WTC11 (cell line): ENCODE measurements at regions not wholly inside any gene's neighbourhood (a gene's known extent, or its start where the extent isn't known, plus 50 kb on each side); places are given as distances from the start of the nearest gene placed in this dataset.

ENCODE experiments used
- E2F1 ChIP-seq: sonication (generic); formaldehyde crosslinking; IDR thresholded peaks from 2 replicates; pipeline ENCODE4 v1.8.0; 2022; ENCODE audit warnings: mild to moderate bottlenecking, missing genetic modification reagents
- KAT7 ChIP-seq: sonication (generic); formaldehyde crosslinking; IDR thresholded peaks from 2 replicates; pipeline ENCODE4 v1.8.1; 2023; ENCODE audit warnings: missing genetic modification reagents, mild to moderate bottlenecking, borderline replicate concordance
- SOX15 ChIP-seq: fragments of 250-450 bp; sonication (Bioruptor Pico); IDR thresholded peaks from 2 replicates; pipeline ENCODE4 v1.9.0; 2021; ENCODE audit warnings: mild to moderate bottlenecking
- USF1 ChIP-seq: sonication (generic); formaldehyde crosslinking; IDR thresholded peaks from 2 replicates; pipeline ENCODE4 v1.8.0; 2022; ENCODE audit warnings: mild to moderate bottlenecking, missing genetic modification reagents
- TF ChIP-seq, protein P1 (sequence below): fragments of 200-600 bp; IDR thresholded peaks from 2 replicates; pipeline ENCODE4 v1.8.0; 2022; ENCODE audit warnings: antibody characterized with exemption
- TF ChIP-seq, protein P2 (sequence below): sonication (generic); formaldehyde crosslinking; IDR thresholded peaks from 2 replicates; pipeline ENCODE4 v1.8.1; 2023; ENCODE audit warnings: mild to moderate bottlenecking, missing genetic modification reagents
- TF ChIP-seq, protein P3 (sequence below): sonication (generic); formaldehyde crosslinking; IDR thresholded peaks from 2 replicates; pipeline ENCODE4 v1.8.0; 2022; ENCODE audit warnings: mild to moderate bottlenecking, missing genetic modification reagents
- TF ChIP-seq, protein P4 (sequence below): sonication (generic); formaldehyde crosslinking; IDR thresholded peaks from 2 replicates; pipeline ENCODE4 v1.8.1; 2022; ENCODE audit warnings: low read depth, mild to moderate bottlenecking, moderate library complexity, missing genetic modification reagents, borderline replicate concordance

DNA sequence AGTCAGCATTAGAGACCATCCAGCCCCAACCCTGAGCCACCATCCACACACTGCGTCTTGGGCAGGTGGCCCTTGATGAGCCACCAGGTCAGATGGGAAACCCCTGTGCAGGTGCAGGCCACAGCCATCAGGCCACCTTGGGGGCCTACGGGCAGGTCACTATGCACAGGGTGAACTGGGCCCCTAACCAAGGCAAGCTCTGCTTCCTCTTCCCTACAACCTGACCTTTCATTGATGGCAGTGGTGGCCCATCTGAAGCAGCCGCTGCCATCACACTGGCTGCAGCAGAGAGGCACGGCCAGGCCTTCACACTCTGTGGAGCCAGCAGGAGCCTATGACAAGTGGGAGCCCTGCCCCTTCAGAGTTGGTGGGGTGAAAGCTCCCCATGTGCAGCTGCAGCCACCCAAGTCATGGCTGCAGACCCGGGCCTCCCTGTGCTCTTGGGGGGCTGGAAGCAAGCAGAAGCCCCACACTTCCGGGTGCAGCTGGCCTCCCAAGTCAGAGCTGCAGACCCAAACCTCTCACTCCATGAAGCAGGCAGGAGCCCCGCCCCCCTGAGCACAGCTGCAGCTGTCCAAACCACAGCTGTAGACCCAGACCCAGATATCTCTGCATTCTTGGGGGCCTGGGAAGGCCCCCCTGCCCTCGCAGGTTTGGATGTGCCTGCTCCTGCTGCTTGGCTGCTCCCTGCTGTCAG, 681.5 kb downstream of the MATN1 start:
- TF ChIP-seq, protein P1, sequence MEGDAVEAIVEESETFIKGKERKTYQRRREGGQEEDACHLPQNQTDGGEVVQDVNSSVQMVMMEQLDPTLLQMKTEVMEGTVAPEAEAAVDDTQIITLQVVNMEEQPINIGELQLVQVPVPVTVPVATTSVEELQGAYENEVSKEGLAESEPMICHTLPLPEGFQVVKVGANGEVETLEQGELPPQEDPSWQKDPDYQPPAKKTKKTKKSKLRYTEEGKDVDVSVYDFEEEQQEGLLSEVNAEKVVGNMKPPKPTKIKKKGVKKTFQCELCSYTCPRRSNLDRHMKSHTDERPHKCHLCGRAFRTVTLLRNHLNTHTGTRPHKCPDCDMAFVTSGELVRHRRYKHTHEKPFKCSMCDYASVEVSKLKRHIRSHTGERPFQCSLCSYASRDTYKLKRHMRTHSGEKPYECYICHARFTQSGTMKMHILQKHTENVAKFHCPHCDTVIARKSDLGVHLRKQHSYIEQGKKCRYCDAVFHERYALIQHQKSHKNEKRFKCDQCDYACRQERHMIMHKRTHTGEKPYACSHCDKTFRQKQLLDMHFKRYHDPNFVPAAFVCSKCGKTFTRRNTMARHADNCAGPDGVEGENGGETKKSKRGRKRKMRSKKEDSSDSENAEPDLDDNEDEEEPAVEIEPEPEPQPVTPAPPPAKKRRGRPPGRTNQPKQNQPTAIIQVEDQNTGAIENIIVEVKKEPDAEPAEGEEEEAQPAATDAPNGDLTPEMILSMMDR, result no peak
- TF ChIP-seq, protein P2, sequence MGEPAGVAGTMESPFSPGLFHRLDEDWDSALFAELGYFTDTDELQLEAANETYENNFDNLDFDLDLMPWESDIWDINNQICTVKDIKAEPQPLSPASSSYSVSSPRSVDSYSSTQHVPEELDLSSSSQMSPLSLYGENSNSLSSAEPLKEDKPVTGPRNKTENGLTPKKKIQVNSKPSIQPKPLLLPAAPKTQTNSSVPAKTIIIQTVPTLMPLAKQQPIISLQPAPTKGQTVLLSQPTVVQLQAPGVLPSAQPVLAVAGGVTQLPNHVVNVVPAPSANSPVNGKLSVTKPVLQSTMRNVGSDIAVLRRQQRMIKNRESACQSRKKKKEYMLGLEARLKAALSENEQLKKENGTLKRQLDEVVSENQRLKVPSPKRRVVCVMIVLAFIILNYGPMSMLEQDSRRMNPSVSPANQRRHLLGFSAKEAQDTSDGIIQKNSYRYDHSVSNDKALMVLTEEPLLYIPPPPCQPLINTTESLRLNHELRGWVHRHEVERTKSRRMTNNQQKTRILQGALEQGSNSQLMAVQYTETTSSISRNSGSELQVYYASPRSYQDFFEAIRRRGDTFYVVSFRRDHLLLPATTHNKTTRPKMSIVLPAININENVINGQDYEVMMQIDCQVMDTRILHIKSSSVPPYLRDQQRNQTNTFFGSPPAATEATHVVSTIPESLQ (CRISPR knock-in tag), result no peak
- TF ChIP-seq KAT7 (no peak), SOX15 (CRISPR knock-in tag) (no peak), USF1 (CRISPR knock-in tag) (no peak), E2F1 (CRISPR knock-in tag) (no peak)
- TF ChIP-seq, protein P3, sequence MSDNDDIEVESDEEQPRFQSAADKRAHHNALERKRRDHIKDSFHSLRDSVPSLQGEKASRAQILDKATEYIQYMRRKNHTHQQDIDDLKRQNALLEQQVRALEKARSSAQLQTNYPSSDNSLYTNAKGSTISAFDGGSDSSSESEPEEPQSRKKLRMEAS (CRISPR knock-in tag), result no peak
- TF ChIP-seq, protein P4, sequence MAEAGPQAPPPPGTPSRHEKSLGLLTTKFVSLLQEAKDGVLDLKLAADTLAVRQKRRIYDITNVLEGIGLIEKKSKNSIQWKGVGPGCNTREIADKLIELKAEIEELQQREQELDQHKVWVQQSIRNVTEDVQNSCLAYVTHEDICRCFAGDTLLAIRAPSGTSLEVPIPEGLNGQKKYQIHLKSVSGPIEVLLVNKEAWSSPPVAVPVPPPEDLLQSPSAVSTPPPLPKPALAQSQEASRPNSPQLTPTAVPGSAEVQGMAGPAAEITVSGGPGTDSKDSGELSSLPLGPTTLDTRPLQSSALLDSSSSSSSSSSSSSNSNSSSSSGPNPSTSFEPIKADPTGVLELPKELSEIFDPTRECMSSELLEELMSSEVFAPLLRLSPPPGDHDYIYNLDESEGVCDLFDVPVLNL, result no peak
